GM12892 (cell line): ENCODE measurements at regions not wholly inside any gene's neighbourhood (a gene's known extent, or its start where the extent isn't known, plus 50 kb on each side); places are given as distances from the start of the nearest gene placed in this dataset.

Experiments
- POLR2A ChIP-seq: IDR thresholded peaks from 2 replicates; pipeline ENCODE4 v1.6.1; 2011; ENCODE audit warnings: low read depth, low read length, control low read depth
- POLR2AphosphoS5 ChIP-seq: IDR thresholded peaks from 2 replicates; pipeline ENCODE4 v1.6.1; 2011; ENCODE audit warnings: low read depth, low read length, control low read depth
- TAF1 ChIP-seq: IDR thresholded peaks from 2 replicates; pipeline ENCODE4 v1.6.1; 2011; ENCODE audit warnings: low read depth, mild to moderate bottlenecking, control low read depth, low read length, borderline replicate concordance

- TF ChIP-seq TAF1: no peak
- no peak for TF ChIP-seq POLR2AphosphoS5
- no peak for TF ChIP-seq POLR2A
Measured at GRCh38 chrX:45681891-45682290, 481.2 kb upstream of the DIPK2B start.
